HG02571 (cell line): ENCODE measurements at regions not wholly inside any gene's neighbourhood (a gene's known extent, or its start where the extent isn't known, plus 50 kb on each side); places are given as distances from the start of the nearest gene placed in this dataset.
A peak's percentile ranks its signal among the peaks of the same experiment; 100 is the strongest.
"Not testable (repeated sequence)": the region's sequence is repeated elsewhere in the genome, so short reads cannot be mapped to it uniquely, and the experiment has no call there.

Experiments used
- ATAC-seq: cut with Tn5 transposase; IDR thresholded peaks from one replicate; pipeline ENCODE4 v1.9.1; 2021; ENCODE audit warnings: mild to moderate bottlenecking, moderate library complexity; ENCODE audit not compliant: unreplicated experiment

DNA sequence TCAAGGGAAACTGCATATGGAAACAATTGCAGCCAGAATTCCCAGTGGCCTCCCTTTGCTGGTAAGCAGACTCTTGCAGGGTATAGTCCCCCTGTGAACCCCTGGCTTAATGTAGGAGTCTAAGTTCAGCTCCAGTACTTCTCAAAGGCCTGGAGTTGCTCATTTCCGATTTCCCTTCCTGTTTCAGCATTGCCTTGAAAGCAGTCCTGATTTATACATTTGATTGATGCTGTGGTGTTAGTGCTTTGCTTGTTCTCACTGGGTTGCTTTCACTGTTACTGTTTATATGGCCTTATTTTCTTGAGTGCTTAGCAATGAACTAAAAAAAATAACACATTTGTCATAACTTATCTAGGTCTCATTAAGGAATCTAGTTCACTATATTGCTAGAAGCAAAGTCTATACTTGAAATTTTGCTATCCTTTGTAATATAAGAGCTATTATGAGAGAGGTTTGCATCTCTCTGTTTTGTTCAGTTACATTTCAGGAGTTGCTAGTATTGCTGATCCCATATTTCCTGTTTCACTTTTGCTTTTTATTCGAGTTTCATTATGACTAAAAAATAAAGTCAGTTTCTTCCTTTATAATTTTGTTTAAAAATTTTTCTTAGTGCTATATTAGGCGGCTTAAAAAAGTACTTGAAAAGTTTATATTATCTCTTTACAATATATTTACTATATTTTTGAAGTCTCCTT is 122.4 kb upstream of the NMUR2 start:
- peak; percentile 48 for ATAC-seq

DNA sequence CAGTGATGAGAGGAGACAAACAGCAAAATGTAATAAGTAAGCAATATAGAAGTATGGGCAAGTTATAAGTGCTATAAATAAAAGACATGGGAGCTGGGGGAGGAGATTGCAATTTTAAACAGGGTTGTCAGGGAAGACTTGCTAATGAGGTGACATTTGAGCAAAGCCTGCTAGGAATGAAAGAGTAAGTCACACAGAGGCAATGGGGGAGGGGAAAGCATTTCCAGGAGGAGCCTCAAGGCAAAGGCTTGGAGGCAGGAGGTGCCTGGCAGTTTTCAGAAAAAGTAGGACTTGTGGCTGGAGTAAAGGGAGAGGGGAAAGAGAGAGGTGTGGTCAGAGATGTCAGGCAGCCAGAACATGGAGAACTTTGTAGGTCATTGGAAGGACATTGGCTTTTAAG is 124.4 kb upstream of the NMUR2 start:
- ATAC-seq = no peak

DNA sequence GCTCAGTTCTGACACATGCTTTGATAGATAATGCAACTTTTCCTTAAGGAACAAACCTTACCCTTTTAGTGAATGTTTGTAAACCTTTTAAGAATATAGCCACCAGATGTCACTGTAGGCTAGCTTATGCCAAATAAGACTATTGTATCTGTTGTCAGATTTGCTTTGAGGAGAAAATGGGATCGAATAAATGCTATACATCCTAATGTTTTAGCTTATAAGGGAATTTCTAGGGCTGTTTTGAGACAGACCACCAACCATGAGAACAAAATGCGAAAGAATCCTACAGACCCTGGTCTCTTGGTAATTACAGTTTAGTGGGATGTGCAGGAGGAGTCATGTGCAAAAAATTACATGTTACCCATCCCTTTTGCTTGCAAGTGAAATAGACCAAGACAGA is 127.6 kb upstream of the NMUR2 start:
- no peak for ATAC-seq

DNA sequence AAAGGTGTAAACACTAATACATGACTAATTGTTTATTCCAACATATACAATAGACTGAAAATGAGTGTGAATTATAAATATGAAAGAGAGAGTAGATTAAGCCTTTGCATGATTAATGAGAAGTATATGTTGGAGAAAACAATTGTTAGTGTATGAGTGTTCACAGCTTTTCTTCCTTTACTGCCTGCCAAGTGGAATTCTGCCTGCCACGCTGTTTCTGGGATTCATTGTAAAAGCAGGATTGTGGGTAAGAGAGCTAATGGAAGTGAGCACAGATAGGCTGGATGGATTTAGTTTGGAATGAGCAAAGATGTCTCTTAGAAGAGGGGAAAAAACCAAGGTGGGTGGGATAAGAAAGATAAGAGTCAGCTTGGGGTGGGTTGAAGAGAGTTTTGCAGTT is 129.6 kb upstream of the NMUR2 start:
- ATAC-seq = no peak

DNA sequence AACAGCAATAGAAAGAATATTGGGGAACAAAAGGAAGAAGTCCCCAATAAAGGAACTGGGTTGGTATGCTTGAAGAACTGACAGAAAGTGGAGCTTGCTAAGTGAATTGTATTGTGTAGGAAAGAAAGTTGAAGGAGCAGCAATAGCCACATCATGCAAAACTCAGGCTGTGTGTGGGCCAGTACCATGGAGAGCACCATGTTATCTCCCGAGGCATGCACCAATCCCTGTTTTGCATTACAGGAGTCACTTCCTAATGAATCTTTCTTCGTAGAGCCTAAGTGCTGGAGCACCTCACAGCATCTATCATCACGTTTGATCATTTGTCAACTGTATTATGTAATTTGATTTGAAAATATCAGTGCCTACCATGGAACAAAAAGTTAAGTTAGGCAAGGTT is 137.7 kb upstream of the NMUR2 start:
- no peak for ATAC-seq

DNA sequence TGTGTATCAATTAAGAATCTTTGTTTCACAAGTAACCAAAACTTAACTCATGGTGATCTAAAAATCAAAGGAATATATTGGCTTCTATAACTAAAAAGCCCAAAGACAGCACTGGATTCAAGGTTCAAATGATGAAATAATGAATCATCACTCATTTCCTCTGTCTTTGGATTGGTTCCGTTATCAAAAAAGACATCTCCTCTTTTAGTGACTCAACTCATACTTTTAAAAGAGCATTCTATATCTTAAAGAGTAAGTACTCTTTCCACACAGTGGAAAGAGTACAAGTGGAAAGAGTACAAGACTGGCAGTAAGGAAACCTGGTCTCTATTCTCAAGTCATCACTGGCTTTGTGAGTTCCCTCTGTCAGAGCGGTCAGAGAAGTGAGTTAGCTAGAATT is 141.4 kb upstream of the NMUR2 start:
- no peak for ATAC-seq

DNA sequence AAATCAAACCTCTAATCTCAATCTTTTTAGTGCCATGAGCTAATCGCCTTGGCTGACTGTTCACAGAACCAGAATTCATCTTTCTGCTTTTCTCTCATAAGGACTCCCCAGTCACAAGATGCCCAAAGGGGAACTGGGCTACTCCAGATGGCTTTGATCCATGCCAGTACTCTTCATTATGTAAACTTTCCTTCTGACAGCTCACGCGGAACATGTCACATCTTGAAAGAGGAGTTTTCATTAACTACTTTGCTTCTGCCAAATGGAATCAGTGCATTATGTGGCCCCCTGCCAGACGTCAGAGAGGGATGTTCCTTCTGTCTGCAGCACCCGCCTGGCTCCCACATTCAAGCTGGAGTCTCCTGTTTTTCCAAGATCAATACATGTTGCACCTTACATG is 142.1 kb upstream of the NMUR2 start:
- no peak for ATAC-seq

DNA sequence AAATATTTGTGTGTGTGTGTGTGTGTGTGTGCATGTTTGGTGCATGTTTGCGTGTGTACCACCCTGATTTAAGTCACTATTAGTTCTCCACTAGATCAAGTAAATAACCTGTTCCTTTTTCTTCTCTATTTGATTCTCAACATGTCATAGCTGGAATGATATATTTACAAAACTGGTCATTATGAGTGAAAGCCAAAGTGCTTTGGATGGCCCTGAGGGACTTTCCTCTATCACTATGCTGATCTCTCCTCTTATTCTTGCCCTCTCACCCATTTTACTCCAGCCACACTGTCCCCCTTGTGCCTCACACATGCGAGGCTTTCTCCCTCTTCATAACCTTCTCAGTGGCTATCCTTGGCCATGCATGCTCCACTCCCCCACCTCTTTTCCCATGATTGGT is 144.6 kb upstream of the NMUR2 start:
- no peak for ATAC-seq

DNA sequence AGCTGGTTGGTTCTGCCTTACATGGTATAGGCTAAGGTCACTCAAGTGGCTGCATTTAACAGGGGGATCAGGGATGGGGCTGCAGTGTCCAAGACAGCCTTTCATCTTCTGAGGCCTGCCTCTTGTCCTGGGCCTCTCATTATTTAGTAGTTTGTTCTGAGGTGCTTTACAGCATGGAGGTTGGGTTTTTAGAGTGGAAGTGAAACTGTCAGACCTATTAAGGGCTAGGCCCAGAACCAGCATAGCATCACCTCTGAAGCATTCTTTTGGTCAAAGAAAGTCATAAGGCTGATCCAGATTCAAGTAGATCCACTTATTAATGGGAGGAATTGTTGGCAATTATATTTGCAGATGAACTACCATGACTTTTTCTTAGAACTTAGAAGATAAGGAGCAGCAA is 146.0 kb upstream of the NMUR2 start:
- no peak for ATAC-seq

DNA sequence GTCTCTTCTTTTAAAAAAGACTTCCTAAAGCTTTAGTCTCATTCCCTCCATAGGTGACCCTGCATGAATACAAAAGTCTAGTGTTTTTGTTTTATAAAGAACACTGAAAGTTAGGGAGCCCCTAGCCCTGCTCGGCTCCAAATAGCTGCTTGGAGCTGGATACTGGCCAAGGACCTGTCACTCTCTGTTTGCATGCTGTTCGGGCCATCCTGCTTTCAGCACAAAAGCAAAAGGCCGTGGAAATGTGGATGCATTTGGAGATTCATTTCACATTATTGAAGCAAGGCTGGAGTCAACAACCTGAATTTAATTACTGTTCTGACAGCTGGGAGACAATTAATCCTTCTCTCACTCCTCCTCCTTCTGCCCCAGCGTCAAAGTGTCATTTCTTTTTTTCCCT is 151.7 kb upstream of the NMUR2 start:
- ATAC-seq = no peak

DNA sequence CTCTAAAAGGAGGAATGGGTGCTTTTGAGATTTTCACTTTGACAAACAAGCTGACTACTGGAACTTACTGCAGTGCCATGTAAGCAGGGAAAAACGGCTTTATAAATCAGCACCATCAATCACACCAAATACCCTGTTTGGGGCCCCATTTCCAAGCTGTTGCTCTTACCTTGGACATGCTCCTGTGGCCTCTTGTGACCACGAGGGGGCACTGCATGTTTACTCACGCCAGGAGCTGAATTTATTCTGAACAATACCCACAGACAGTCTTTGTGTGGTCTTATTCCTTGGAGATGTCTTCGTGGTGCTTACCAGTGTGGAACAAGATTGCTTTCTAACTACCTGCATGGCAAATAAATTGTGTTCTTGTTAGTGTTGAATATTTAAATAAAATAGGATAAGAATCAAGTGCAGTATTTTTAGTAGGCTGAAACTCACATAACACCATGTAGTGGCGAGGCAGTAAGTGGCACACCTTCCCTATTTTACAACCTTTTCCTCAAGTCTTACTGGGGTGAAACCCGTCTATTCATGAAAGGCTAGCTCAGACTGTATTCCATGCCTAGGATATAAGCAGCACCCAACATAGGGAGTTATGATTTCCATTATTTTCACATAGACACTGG is 155.5 kb upstream of the NMUR2 start:
- ATAC-seq = no peak

DNA sequence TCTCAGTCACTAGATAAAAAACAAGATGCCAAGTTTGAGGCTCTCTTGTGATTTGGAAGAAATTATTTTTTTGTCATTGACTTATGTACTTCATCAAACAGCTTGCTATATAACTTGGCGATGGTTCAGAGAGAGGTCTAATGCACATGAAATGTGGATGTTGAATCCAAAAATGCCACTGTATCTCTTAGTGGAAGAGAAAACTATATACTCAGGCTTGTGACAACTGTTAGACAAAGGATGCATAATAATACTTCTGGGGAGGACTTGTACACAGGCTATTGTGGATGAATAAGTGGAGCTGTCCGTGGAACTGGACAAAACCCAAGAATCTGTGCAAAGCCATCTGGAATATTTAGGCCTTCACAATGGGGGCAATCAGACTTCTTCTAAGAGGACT is 162.9 kb upstream of the NMUR2 start:
- ATAC-seq = no peak

DNA sequence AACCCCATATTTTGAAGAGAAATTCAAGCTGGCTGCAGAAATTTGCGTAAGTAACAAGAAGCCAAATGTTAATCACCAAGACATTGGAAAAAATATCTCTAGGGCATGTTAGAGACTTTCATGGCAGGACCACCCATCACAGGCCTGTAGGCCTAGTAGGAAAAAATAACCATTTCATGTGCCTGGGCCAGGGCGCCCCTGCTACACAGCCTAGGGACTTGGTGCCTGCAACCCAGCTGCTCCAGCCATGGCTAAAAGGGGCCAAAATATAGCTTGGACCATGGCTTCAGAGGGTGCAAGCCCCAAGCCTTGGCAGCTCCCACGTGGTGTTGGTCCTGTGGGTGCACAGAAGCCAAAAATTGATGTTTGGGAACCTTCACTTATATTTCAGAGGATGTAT is 167.7 kb upstream of the NMUR2 start:
- ATAC-seq = no peak

DNA sequence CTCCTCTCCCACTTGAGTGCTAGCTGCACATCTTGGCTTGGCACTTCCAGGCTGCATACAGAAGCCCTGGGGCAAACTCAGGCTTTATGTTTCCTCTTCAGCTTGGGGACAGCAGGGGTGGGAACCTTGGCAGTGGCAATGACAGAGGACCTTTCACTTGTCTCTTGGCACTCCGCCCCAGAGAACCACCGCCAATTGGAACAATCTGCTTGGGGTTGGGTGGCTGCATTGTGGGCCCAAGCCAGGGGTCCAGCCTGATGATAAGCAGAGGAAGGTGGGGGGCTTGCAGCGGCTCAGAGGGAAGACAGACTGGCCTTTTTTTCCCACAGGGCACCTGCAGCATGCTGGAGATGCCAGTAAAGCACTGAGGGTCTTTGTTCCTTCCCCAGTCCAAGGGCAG is 179.0 kb upstream of the NMUR2 start:
- ATAC-seq = no peak

DNA sequence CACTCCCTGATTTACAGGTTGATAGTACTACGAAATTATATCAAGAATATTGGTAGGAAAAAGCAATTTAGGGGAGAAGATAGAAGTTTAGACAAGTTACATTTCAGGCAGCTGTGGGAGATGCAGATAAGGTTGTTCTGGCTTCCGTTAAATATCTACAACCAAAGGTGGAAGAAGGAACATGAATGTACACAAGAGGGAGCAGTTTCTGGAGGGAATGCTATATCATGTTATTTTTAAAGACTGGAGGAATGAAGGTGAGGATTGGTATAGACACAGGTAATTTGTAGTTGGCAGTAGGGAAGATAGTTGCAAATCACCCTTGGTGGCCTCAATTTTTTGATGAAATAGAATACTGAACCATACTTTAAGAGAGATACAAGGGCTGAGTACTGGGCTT is 187.3 kb upstream of the NMUR2 start:
- ATAC-seq = no peak

DNA sequence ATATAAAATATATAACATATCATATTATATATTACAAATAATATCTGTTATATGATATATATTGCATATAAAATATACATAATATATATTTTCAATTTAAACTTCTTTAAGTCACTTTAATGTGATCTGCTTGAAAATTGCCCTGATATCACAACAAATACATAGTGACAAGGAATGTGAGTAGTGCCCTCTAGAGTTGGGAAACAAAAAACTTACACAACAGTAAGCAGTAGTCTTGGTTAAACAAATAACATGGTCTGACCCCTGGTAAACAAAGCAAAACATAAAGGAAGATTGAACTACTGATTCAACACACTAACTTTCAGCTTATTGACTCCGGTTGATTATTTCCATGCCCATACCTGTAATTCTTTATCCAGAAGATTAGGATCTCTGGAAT is 188.3 kb upstream of the NMUR2 start:
- ATAC-seq = no peak

DNA sequence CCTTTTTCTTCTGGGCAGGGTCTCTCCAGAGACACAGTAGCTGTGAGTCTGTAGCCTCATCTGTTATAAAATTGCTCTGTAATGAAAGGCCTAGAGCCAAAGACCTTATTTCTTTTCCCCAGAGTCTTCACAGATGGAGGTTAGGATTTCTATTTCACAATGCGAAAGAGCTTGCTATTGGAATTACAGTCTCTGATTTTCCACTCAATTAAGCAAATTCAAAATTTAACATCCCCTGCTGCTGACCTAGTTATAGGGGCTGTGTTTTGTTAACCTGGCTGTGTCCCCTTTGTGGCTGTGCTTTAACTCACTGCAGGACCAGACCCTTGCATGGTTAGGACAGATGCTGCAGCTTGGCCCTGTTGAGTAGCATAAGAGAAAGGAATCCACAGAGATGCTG is 190.3 kb upstream of the NMUR2 start:
- no peak for ATAC-seq

DNA sequence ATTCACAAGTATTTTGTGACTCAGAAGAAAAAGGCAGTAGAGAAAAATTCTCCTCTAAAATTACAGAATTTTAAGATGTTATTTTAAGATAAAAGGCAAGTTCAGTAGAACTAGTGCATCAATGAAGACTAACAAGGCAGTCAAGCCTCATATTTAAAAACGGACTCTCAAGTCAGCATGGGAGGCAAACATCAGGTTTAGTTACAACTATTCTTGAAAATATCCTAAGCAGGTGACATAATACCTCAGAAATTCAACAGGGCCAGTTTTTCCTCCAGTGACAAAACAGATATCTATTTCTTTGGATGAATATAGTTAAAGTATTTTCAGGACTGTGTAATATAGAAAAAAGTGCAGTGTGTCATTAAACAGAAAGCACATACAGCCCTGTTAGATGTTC is 194.0 kb upstream of the NMUR2 start:
- no peak for ATAC-seq

DNA sequence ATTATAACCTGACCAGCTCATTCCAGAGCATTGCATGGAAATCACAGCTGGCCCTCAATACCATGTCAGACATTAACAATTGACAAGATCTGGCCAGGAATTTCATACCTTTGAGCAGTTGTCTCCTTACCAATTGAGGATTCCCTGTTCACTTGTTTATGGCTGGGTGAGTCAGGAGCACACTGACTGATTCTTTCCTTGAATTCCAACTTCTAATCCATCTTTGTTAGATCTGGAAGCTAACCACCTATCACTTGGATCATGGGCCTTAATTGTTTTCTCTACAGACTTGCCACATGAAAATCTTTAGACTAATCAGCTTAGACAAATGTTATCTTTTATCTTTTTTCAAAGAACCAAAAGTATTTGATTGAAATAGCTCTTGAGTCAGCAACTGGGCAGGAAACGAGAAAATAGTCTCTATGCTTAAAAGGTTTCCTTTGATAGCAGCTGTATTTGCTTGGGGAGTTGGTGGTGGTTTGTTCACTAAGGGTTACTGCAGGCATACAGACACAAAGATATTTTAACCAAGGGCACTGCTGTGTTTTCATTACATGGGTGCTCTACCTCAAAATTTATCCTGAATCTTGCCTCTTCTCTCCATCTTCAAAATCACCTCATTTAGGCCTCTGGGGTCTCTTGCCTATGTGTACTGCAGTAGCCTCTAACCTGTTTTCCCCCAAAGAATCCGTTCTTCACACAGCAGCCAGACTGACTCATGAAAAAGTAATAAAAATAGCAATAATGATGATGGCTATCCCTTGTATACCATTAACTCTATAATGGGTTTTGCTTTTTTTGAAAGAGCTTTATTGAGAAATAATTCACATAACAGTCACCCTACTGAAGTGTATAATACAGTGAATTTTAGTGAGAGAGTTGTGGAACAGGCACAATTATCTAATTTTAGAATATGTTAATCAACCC is 197.0 kb upstream of the NMUR2 start:
- no peak for ATAC-seq

DNA sequence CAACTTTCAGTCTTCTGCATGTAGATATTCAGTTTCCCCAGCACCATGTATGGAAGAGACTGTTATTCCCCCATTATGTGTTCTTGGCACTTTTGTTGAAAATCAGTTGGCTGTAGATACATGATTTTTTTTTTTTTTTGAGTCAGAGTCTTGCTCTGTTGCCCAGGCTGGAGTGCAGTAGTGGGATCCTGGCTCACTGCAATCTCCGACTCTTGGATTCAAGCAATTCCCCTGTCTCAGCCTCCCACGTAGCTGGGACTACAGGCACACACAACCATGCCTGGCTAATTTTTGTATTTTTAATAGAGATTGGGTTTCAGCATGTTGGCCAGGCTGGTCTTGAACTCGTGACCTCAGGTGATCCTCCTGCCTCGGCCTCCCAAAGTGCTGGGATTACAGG is 201.0 kb upstream of the NMUR2 start:
- ATAC-seq = not testable (repeated sequence)

DNA sequence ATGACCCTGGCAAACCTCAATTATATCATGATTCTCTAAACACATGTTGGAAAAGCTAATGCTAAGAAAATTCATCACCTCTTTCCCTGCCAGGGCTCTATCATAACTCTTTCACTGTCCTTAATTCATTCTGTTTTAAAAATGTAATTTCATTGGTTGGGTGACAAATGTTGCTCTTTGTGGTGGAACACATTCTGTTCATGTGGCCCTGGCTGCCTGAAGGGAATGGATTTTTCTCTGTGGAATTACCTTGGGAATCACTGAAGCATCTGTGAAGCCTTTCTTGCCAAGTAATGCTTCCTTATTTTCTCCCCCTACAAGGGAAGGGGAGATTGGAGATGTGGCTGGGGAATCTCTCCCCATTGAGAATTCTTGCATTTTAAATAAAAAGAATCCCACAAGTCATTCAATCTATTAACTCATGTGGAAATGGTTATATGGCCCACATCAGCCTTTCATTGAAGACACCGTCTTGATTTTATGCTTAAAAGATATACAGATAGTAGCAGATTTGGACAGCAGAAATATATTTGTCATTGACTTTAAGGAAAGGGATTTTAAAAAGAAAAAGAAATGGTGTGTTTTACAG is 201.8 kb upstream of the NMUR2 start:
- no peak for ATAC-seq
